ENCODE measurements at regions not wholly inside any gene's neighbourhood (a gene's known extent, or its start where the extent isn't known, plus 50 kb on each side); places are given as distances from the start of the nearest gene placed in this dataset.

DNA sequence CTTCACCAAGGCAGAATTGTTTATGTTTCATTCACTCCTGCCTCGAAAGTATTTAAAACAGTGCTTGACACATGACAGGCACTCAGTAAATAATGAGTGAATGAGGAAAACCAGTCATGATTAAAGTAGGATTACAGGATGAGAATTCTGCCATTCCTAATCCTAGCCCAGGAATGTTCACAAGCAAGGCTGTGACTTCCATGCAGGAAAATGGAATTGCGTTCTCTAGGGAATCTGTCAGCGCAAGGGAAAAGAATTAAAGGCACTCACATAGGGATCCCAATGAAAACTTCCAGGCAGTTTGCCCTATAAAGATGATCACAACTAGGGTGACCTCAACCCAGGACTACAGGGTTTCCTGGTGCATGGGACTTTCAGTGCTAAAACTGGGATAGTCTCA is 143.4 kb downstream of the CYSLTR2 start:
- no peaks in the 10 kb centered on the region for H3K79me2 ChIP-seq (ENCODE audit: control insufficient read depth, insufficient read depth, low read length)
- no peaks in the 10 kb centered on the region for H3K9me1 ChIP-seq (ENCODE audit: control insufficient read depth, insufficient read depth, low read length)
- no peaks in the 10 kb centered on the region for H4K20me1 ChIP-seq (replicated peaks; ENCODE audit: control insufficient read depth, insufficient read depth, low read length)
- no peak overlapping the region for H2AFZ ChIP-seq (ENCODE audit: low read depth, low read length)
- FAIRE-seq (no peak), DNase-seq (ENCODE audit: extremely low read depth in 1 of 4, low spot score in 3 of 4) (no peak), ATAC-seq (no peak)
- BruUV-seq (replicated peaks): no TSS peak
- no peak overlapping the region for H3K27ac ChIP-seq (ENCODE audit: extremely low read depth, low read depth, low read length)
- no peaks in the 10 kb centered on the region for H3K27me3 ChIP-seq (ENCODE audit: control insufficient read depth in 2 of 2, insufficient read depth in 2 of 2, low read length in 2 of 2)
- ChIA-PET CTCF (ENCODE audit: low intra/inter-chr PET ratio) (no interaction called here), POLR2A (no interaction called here)
- H3K4me2 ChIP-seq (ENCODE audit: insufficient read depth, low read length): no peak overlapping the region
- 0% methylated on average over 3 of the region's 3 CpGs for WGBS (ENCODE audit: insufficient coverage, low coverage, missing lambda C conversion rate)
- in situ Hi-C loops (cut with MboI): no loop called here
- intact Hi-C loops (cut with micrococcal nuclease): no loop called here
- H3K4me3 ChIP-seq: no peak overlapping the region
- H3K9me3 ChIP-seq (replicated peaks; ENCODE audit: control insufficient read depth, insufficient read depth, low read depth, low read length): no peaks in the 10 kb centered on the region
- H3K36me3 ChIP-seq (ENCODE audit: control insufficient read depth, insufficient read depth, low read length): no peaks in the 10 kb centered on the region
- no peak overlapping the region for H3K9ac ChIP-seq (ENCODE audit: insufficient read depth in 1 of 2, low read depth in 2 of 2, low read length in 2 of 2)
- no peaks in the 10 kb centered on the region for H3K4me1 ChIP-seq (replicated peaks in 1 of 2; ENCODE audit: control insufficient read depth in 2 of 2, insufficient read depth in 2 of 2, low read length in 2 of 2)
- no peak for TF ChIP-seq ZNF146 (CRISPR knock-in tag; IDR thresholded peaks at IDR 0.05; ENCODE audit: unreplicated experiment)
- TF ChIP-seq, protein P1, sequence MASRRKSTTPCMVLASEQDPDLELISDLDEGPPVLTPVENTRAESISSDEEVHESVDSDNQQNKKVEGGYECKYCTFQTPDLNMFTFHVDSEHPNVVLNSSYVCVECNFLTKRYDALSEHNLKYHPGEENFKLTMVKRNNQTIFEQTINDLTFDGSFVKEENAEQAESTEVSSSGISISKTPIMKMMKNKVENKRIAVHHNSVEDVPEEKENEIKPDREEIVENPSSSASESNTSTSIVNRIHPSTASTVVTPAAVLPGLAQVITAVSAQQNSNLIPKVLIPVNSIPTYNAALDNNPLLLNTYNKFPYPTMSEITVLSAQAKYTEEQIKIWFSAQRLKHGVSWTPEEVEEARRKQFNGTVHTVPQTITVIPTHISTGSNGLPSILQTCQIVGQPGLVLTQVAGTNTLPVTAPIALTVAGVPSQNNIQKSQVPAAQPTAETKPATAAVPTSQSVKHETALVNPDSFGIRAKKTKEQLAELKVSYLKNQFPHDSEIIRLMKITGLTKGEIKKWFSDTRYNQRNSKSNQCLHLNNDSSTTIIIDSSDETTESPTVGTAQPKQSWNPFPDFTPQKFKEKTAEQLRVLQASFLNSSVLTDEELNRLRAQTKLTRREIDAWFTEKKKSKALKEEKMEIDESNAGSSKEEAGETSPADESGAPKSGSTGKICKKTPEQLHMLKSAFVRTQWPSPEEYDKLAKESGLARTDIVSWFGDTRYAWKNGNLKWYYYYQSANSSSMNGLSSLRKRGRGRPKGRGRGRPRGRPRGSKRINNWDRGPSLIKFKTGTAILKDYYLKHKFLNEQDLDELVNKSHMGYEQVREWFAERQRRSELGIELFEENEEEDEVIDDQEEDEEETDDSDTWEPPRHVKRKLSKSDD (conservative IDR thresholded peaks at IDR 0.05; ENCODE audit: low read length): no peak
- no peak for TF ChIP-seq MAX (CRISPR knock-in tag; IDR thresholded peaks at IDR 0.05)
- TF ChIP-seq, protein P2, sequence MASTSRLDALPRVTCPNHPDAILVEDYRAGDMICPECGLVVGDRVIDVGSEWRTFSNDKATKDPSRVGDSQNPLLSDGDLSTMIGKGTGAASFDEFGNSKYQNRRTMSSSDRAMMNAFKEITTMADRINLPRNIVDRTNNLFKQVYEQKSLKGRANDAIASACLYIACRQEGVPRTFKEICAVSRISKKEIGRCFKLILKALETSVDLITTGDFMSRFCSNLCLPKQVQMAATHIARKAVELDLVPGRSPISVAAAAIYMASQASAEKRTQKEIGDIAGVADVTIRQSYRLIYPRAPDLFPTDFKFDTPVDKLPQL (IDR thresholded peaks at IDR 0.05; ENCODE audit: extremely low read depth, insufficient read length): no peak
- TF ChIP-seq ZNF124 (CRISPR knock-in tag; IDR thresholded peaks at IDR 0.05): no peak
- TF ChIP-seq, protein P3, sequence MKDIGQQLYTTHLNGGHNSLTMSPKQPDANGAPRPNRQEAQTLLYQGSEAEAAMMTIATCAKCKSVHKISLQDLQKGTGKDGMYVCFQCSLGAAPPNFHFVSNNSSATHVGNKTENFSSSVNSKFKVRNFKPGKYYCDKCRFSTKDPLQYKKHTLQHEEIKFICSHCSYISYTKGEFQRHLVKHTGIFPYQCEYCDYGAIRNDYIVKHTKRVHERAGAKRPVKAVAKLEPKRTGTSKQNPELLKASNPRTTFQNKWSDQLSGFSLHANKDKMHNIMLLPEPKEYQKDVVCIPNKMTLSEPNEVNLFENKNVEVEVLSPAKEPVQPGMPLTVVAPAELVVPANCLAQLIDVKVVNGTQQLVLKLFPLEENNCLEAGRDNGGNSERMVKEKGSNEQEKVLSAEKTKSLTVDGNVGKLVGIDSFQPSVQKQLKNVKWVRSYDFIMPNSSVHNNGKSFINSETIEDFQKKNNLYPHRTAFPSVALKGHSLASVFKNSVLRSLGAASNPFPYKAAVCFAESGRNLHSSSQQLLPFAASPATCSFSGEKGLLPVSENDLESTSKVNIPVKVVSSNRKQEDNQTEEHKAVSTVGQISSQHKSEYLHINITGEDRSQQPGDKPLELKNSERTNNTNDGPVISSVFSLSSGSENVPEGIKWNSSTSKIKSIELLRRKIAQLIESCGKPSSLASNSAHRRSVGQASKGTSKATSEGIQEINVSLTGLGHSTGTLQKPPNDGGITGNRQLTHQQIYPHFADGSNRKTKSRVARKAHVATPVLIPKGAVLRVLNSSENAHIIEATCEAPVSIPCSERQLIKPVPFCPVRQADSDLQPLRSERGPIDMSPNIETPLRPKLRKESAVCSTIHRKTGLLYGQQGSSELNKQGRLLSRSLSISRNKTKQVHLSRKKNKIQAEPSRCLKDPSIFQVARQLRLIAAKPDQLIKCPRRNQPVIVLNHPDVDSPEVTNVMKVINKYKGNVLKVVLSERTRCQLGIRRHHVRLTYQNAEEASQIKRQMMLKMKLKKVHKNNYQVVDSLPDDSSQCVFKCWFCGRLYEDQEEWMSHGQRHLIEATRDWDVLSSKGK (CRISPR knock-in tag; IDR thresholded peaks at IDR 0.05): no peak
- no peak for TF ChIP-seq HNRNPL (IDR thresholded peaks at IDR 0.05; ENCODE audit: low read depth, low read length)
- TF ChIP-seq TSC22D4 (tag; IDR thresholded peaks at IDR 0.05): no peak

Measured in K562 (cell line).